Activated CD4-positive, alpha-beta T cell treated with anti-CD3 and anti-CD28 coated beads for 36 hours (primary cell): ENCODE measurements at regions not wholly inside any gene's neighbourhood (a gene's known extent, or its start where the extent isn't known, plus 50 kb on each side); places are given as distances from the start of the nearest gene placed in this dataset.

Source experiments
- ATAC-seq: fragments of 200-7000 bp; cut with Tn5 transposase; one replicate; pipeline ENCODE4 v1.10.0; 2021; ENCODE audit warnings: mild to moderate bottlenecking, moderate library complexity
- CTCF ChIA-PET: fragments of 350-600 bp; sonication (Branson Sonifier 250); formaldehyde crosslinking; loops from one replicate; lab custom pipeline; 2021; ENCODE audit warnings: antibody characterized with exemption; lab: Charles Lee
- POLR2A ChIA-PET: fragments of 350-600 bp; sonication (Branson Sonifier 250); formaldehyde crosslinking; loops from one replicate; lab custom pipeline; 2021; ENCODE audit warnings: antibody characterized with exemption, inconsistent platforms; lab: Charles Lee
- DNase-seq: peaks from one replicate; pipeline ENCODE4 v3.0.0-alpha.2; 2020
- H3K27ac Mint-ChIP-seq: one replicate; pipeline ENCODE4 v1.8.0; 2021; ENCODE audit warnings: mixed read lengths
- H3K27me3 Mint-ChIP-seq: one replicate; pipeline ENCODE4 v1.8.0; 2021; ENCODE audit warnings: mixed read lengths
- H3K36me3 Mint-ChIP-seq: one replicate; pipeline ENCODE4 v1.8.0; 2021; ENCODE audit warnings: low read depth, mixed read lengths
- H3K4me1 Mint-ChIP-seq: one replicate; pipeline ENCODE4 v1.8.0; 2021; ENCODE audit warnings: mixed read lengths
- H3K4me3 Mint-ChIP-seq: one replicate; pipeline ENCODE4 v1.8.0; 2021; ENCODE audit warnings: mild to moderate bottlenecking, moderate library complexity, mixed read lengths
- H3K9me3 Mint-ChIP-seq: one replicate; pipeline ENCODE4 v1.8.0; 2021; ENCODE audit warnings: low read depth, mixed read lengths
- intact Hi-C, 2 experiments: fragments of 100-400 bp; cut with DNase I in 1 of 2; cut with micrococcal nuclease in 1 of 2; formaldehyde crosslinking; loops; one replicate each; pipeline versions ENCODE4 v1.14.2 to v1.15.1; 2022 to 2024; cut with DNase I, micrococcal nuclease

DNA sequence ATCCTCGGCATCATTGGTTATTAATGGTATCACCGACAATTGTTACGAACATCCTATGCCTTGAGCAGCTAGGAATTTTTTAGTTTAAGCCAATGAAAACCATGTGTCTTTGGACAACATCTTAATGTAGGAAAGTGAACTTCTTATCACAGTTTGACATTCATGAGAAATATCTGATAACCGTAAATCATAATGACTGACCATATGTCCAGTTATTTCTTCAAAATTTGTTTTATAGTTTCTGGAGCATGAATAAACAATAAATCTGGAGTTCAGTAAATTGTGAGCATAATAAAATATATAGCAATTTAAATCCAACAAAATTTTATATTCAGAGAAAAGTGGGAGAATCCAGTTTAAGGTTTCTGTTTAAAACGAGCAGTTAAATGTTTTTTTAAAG lies 970.1 kb upstream of the ADGRB3 start:
- Mint-ChIP-seq H3K4me3 (no peak overlapping the region), H3K9me3 (peaks cover 14% of the 10 kb centered on the region), H3K36me3 (no peaks in the 10 kb centered on the region), H3K4me1 (no peaks in the 10 kb centered on the region), H3K27ac (no peak overlapping the region), H3K27me3 (no peaks in the 10 kb centered on the region)
- CTCF ChIA-PET = interaction anchor here (0.6 kb wide), 1 partner anchor 1257 kb away, joined by 3 read pairs; no protein-coding TSS in a partner anchor
- ATAC-seq (no peak), DNase-seq (no peak)
- POLR2A ChIA-PET = no interaction called here
- intact Hi-C loops = no loop called here

DNA sequence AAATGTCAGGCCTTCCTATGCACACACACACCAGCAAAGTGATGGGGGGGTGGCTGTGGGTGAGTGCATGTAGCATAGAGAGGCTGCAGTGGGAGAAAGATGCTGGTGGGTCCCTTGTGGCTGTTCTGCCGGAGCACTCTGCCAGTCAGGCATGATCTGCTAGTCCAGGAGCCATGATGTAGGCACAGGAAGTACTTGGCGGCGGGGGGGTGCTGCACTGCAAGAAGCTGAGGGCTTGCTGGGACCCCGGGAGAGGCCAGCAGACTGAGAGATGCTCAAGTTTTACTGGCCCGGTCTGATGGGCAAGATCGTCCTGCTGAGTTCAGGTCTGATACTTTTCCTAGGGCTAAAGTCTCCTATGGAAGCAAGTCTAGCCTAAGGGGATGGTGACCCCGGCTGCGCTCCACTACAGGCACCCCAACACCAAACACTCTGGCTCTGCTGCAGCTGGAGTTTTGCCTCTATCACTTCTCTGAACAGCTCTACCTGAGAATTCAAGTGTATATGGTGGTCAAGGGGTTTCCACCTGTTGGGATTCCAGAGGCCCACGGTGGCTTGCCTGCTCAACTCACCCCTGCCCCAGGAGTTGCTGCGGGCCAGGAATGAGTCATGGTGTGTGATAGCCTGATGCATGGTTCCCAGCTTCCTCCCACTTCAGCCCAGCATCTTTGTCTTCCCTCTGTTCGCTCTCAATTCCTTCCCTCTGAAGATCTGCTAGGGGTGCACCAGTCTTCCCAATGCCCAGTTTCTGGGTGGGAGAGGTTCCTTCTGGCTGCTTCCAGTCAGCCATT lies 971.8 kb upstream of the ADGRB3 start:
- H3K4me3 Mint-ChIP-seq = no peak overlapping the region
- no peaks in the 10 kb centered on the region for H3K36me3 Mint-ChIP-seq
- ATAC-seq = no peak
- H3K27me3 Mint-ChIP-seq = no peaks in the 10 kb centered on the region
- peaks cover 14% of the 10 kb centered on the region for H3K9me3 Mint-ChIP-seq
- intact Hi-C loops = no loop called here
- no peak for DNase-seq
- H3K27ac Mint-ChIP-seq = no peak overlapping the region
- ChIA-PET POLR2A (no interaction called here), CTCF (no interaction called here)
- H3K4me1 Mint-ChIP-seq = no peaks in the 10 kb centered on the region

DNA sequence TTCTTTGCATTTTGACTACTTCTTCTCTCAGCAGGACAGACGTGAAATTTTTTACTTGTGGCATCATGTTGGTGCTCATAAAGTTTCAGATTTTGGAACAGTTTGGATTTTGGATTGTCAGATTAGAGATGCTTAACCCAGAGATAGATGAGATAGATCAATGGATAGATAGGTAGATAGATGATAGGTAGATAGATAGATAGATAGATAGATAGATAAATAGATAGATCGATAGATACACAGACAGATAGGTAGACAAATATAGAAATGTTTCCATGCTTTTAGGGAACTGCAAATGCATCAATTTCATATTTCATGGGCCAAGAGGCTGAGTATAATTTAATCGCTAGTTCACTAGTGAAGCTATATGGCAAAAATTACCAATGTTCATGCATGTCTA lies 981.5 kb upstream of the ADGRB3 start:
- intact Hi-C loops = no loop called here
- Mint-ChIP-seq H3K4me3 (no peak overlapping the region), H3K27me3 (no peaks in the 10 kb centered on the region), H3K36me3 (no peaks in the 10 kb centered on the region), H3K4me1 (no peaks in the 10 kb centered on the region), H3K27ac (no peak overlapping the region), H3K9me3 (peaks cover 10% of the 10 kb centered on the region)
- ChIA-PET CTCF (no interaction called here), POLR2A (no interaction called here)
- no peak for ATAC-seq
- no peak for DNase-seq

DNA sequence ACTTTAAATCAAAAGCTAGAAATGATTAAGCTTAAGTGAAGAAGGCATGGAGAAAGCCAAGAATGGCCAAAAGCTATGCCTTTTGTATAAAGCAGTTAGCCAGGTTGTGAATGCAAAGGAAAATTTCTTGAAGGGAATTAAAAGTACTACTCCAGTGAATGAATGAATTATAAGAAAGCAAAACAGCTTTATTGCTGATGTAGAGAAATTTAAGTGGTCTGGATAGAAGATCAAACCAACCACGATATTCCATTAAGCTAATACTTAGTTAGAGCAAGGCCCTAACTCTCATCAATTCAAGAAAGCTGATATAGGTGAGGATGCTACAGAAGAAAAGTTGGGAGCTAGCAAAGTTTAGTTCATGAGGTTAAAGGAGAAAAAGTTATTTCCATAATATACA lies 988.5 kb upstream of the ADGRB3 start:
- no peak overlapping the region for H3K4me3 Mint-ChIP-seq
- CTCF ChIA-PET = no interaction called here
- no peak overlapping the region for H3K27ac Mint-ChIP-seq
- ATAC-seq (no peak), DNase-seq (no peak)
- no peaks in the 10 kb centered on the region for H3K4me1 Mint-ChIP-seq
- H3K9me3 Mint-ChIP-seq = peaks cover 2% of the 10 kb centered on the region
- intact Hi-C loops = no loop called here
- POLR2A ChIA-PET = no interaction called here
- H3K27me3 Mint-ChIP-seq = no peaks in the 10 kb centered on the region
- H3K36me3 Mint-ChIP-seq = no peaks in the 10 kb centered on the region

DNA sequence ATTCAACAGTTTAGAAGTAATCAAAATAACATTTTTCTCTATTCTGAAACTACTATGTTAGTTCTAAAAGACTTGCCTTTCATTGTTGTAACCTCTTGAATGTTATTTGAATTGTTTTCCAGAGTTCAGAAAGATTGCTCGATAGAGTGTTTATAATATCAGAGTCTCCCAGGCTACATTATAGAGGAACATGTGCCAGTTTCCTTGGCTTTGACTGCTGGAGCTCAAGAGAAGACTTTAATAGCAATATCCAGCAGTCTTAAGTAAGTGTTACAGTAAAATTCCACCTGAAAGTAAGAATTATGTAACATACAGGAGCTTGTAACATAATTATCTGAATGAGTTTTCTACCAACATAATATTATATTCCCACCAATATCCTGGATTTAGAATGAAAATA lies 991.8 kb upstream of the ADGRB3 start:
- intact Hi-C loops = no loop called here
- Mint-ChIP-seq H3K27me3 (no peaks in the 10 kb centered on the region), H3K9me3 (peaks cover 2% of the 10 kb centered on the region)

DNA sequence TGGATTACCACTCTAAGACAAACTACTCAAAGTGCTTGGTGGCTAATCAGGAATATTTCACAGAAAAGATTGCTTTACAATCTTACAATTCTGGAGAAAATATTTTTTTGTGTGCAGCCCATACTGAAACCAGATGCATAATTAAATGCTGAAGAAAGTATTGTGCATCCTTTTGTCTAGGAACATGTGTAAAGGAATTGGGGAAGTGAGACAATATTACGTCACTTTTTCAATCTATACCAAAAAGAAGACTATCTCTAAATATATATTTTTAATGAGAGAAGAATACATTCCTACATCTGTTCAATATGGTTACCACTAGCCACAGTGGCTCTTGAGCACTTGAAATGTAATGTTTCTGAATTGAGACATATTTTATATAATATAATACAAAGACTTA lies 992.5 kb upstream of the ADGRB3 start:
- no peak for ATAC-seq
- Mint-ChIP-seq H3K27me3 (no peaks in the 10 kb centered on the region), H3K4me1 (no peaks in the 10 kb centered on the region), H3K36me3 (no peaks in the 10 kb centered on the region), H3K9me3 (peaks cover 2% of the 10 kb centered on the region), H3K27ac (no peak overlapping the region), H3K4me3 (no peak overlapping the region)
- CTCF ChIA-PET = no interaction called here
- intact Hi-C loops = no loop called here
- no peak for DNase-seq
- POLR2A ChIA-PET = no interaction called here

More for the DNA sequence above, 991.8 kb upstream of the ADGRB3 start:
- ChIA-PET CTCF (no interaction called here), POLR2A (interaction anchor here (0.6 kb wide), 1 partner anchor 1294 kb away, joined by 3 read pairs; no protein-coding TSS in a partner anchor)
- H3K36me3 Mint-ChIP-seq = no peaks in the 10 kb centered on the region
- no peak overlapping the region for H3K4me3 Mint-ChIP-seq
- no peak overlapping the region for H3K27ac Mint-ChIP-seq
- no peak for ATAC-seq
- no peaks in the 10 kb centered on the region for H3K4me1 Mint-ChIP-seq
- DNase-seq = no peak

DNA sequence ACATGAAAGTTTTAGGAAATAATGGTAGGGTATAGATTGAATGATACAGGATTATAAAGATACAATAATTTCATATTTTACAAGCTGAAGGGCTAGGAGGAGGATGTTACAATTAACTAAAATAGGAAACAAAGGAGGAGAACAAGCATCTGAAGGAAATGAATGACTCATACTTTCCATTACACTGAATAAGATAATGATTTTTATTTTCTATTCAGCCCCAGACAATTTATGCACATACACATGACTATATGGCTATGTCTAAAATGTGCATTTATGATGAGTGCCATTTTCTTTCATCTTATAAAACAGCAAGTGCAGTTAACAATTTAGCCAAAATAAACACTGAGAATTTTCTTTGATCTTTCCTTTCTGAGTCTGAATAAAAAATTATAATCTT lies 994.6 kb upstream of the ADGRB3 start:
- CTCF ChIA-PET = no interaction called here
- Mint-ChIP-seq H3K27me3 (no peaks in the 10 kb centered on the region), H3K27ac (no peak overlapping the region), H3K9me3 (peaks cover 2% of the 10 kb centered on the region), H3K36me3 (no peaks in the 10 kb centered on the region), H3K4me1 (no peaks in the 10 kb centered on the region), H3K4me3 (no peak overlapping the region)
- intact Hi-C loops = no loop called here
- POLR2A ChIA-PET = no interaction called here
- no peak for DNase-seq
- ATAC-seq = no peak

DNA sequence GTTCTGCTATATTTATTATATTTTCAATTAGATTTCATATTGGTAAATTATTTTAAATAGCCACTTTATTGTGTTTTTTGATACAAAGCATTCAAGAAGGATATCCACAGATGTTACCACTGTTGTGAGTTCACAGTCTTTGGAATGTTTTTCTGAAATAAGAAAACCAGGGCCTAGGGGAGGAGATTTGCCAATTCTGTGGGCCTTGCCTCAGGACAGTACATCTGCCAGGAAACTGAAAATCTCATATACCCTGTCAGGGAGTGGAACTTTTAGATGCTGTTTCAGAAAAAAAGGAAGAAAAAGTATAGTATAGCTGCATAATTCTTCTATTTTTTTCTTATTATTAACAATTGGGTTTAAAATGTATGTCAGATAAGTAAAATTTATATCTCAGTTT lies 995.9 kb upstream of the ADGRB3 start:
- peaks cover 6% of the 10 kb centered on the region for H3K9me3 Mint-ChIP-seq
- ATAC-seq (no peak), DNase-seq (no peak)
- no peaks in the 10 kb centered on the region for H3K36me3 Mint-ChIP-seq
- ChIA-PET POLR2A (no interaction called here), CTCF (no interaction called here)
- intact Hi-C loops = no loop called here
- H3K27me3 Mint-ChIP-seq = no peaks in the 10 kb centered on the region
- H3K4me3 Mint-ChIP-seq = no peak overlapping the region
- H3K4me1 Mint-ChIP-seq = no peaks in the 10 kb centered on the region
- H3K27ac Mint-ChIP-seq = no peak overlapping the region

DNA sequence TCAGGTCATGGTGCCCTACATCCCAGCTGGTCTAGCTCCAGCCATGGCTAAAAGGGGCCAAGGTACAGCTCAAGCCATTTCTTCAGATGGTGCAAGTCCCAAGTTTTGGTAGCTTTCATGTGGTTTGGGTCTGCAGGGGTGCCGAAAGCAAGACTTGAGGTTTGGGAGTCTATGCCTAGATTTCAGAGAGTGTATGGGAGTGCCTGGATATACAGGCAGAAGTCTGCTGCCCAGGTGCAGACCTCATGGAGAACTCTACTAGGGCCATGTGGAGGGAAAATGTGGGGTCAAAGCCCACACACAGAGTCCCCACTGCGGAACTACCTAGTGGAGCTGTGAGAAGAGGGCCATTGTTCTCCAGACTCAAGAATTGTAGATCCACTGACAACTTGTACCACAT lies 1000.9 kb upstream of the ADGRB3 start:
- intact Hi-C loops = no loop called here
- no peaks in the 10 kb centered on the region for H3K27me3 Mint-ChIP-seq
- peaks cover 8% of the 10 kb centered on the region for H3K9me3 Mint-ChIP-seq
- DNase-seq = no peak
- no peak overlapping the region for H3K27ac Mint-ChIP-seq
- POLR2A ChIA-PET = no interaction called here
- no peak for ATAC-seq
- H3K4me1 Mint-ChIP-seq = no peaks in the 10 kb centered on the region
- no peak overlapping the region for H3K4me3 Mint-ChIP-seq
- no peaks in the 10 kb centered on the region for H3K36me3 Mint-ChIP-seq
- CTCF ChIA-PET = no interaction called here

DNA sequence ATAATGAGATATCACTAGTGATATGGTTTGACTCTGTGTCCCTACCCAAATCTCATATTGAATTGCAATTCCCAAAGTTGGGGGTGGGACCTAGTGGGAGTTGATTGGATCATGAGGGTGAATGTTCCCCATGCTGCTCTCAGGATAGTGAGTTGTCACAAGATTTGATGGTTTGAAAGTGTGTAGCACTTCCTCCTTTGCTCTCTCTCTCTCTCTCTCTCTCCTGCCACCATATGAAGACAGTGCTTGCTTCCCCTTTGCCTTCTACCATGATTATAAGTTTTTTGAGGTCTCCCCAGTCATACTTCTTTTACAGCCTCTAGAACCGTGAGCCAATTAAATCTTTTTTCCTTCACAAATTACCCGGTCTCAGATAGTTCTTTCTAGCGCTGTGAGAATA lies 1002.0 kb upstream of the ADGRB3 start:
- ATAC-seq = no peak
- no peak for DNase-seq
- ChIA-PET CTCF (no interaction called here), POLR2A (no interaction called here)
- Mint-ChIP-seq H3K27me3 (no peaks in the 10 kb centered on the region), H3K4me3 (no peak overlapping the region), H3K36me3 (no peaks in the 10 kb centered on the region), H3K27ac (no peak overlapping the region), H3K4me1 (no peaks in the 10 kb centered on the region), H3K9me3 (peaks cover 8% of the 10 kb centered on the region)
- intact Hi-C loops = no loop called here

DNA sequence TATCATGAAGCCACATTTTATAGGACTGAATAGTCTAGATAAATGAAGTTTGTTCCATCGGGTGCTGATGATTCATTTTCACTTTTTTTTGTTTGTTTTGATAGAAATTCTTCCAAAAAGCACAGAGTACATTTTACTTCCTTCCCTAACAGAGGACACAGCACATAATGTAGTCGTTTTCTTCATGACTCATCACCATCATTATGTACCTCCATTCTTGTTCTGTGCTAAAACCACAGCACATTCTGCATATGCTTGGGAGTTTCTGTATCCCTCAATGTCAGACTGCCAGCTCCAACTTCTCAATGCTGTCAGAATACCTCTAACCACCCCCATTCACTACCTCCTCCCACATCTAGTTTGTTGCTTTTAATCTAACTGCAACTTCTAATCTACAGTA lies 1004.9 kb upstream of the ADGRB3 start:
- ATAC-seq = no peak
- Mint-ChIP-seq H3K9me3 (peaks cover 7% of the 10 kb centered on the region), H3K4me3 (no peak overlapping the region), H3K27ac (no peak overlapping the region), H3K4me1 (no peaks in the 10 kb centered on the region), H3K36me3 (no peaks in the 10 kb centered on the region), H3K27me3 (no peaks in the 10 kb centered on the region)
- intact Hi-C loops = no loop called here
- ChIA-PET POLR2A (no interaction called here), CTCF (no interaction called here)
- DNase-seq = no peak

DNA sequence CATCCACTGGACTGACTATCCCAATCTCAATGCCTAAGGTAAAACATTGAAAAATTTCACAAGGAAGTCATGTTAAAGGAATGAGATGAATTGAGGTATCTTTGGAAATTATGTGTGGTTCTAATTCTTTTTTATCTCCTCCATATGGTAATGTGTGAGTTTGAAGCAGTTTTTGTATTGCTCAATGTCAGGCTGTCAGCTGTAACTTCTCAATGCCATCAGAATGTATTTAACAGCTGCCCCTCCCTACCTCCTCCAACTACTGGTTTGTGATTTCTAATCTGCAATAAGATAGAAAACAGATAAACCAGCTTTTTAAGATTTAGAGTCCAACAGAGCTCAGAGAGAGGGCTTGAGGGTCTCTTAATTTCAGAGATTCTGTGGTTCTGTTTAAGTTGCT lies 1005.8 kb upstream of the ADGRB3 start:
- H3K36me3 Mint-ChIP-seq = no peaks in the 10 kb centered on the region
- DNase-seq (no peak), ATAC-seq (no peak)
- no peak overlapping the region for H3K27ac Mint-ChIP-seq
- no peaks in the 10 kb centered on the region for H3K27me3 Mint-ChIP-seq
- ChIA-PET POLR2A (no interaction called here), CTCF (no interaction called here)
- peaks cover 3% of the 10 kb centered on the region for H3K9me3 Mint-ChIP-seq
- H3K4me1 Mint-ChIP-seq = no peaks in the 10 kb centered on the region
- H3K4me3 Mint-ChIP-seq = no peak overlapping the region
- intact Hi-C loops = no loop called here
